ENCODE measurements at regions not wholly inside any gene's neighbourhood (a gene's known extent, or its start where the extent isn't known, plus 50 kb on each side); places are given as distances from the start of the nearest gene placed in this dataset.

- TF ChIP-seq NR3C1 (IDR thresholded peaks at IDR 0.05) (no peak), POLR2A (IDR thresholded peaks at IDR 0.05; ENCODE audit: low read length) (no peak)
These were observed 381.2 kb upstream of the LRFN5 start for GRCh38 chr14:41225433-41225832.

Measured in A549 (cell line).